Smooth muscle cell (in vitro differentiated cells): ENCODE measurements at regions not wholly inside any gene's neighbourhood (a gene's known extent, or its start where the extent isn't known, plus 50 kb on each side); places are given as distances from the start of the nearest gene placed in this dataset.

Experiments used
- DNase-seq: peaks from one replicate; lab custom pipeline; 2025; ENCODE audit not compliant: unreplicated experiment; lab: John Stamatoyannopoulos, UW
- H2AFZ ChIP-seq: fragments of 200-600 bp; sonication (generic); 2 replicates; pipeline ENCODE4 v1.6.0; 2016; ENCODE audit warnings: antibody characterized with exemption, low read depth, mild to moderate bottlenecking
- H3F3A ChIP-seq: fragments of 200-600 bp; sonication (generic); 2 replicates; pipeline ENCODE4 v1.6.0; 2017; ENCODE audit warnings: antibody characterized with exemption, low read depth
- H3K27ac ChIP-seq: fragments of 200-600 bp; sonication (generic); 2 replicates; pipeline ENCODE4 v1.5.1; 2016; ENCODE audit warnings: low read depth, mild to moderate bottlenecking
- H3K27me3 ChIP-seq: fragments of 200-600 bp; sonication (generic); 2 replicates; pipeline ENCODE4 v1.6.1; 2016; ENCODE audit warnings: low read depth, mild to moderate bottlenecking
- H3K36me3 ChIP-seq: fragments of 200-600 bp; sonication (generic); 2 replicates; pipeline ENCODE4 v1.5.1; 2016; ENCODE audit warnings: low read depth
- H3K4me1 ChIP-seq: fragments of 200-600 bp; sonication (generic); 2 replicates; pipeline ENCODE4 v1.5.1; 2016; ENCODE audit warnings: low read depth
- H3K4me2 ChIP-seq: fragments of 200-600 bp; sonication (generic); 2 replicates; pipeline ENCODE4 v1.6.0; 2016; ENCODE audit warnings: mild to moderate bottlenecking
- H3K4me3 ChIP-seq: fragments of 200-600 bp; sonication (generic); 2 replicates; pipeline ENCODE4 v1.5.1; 2016; ENCODE audit warnings: mild to moderate bottlenecking
- H3K79me2 ChIP-seq: fragments of 200-600 bp; sonication (generic); 2 replicates; pipeline ENCODE4 v1.6.0; 2016; ENCODE audit warnings: low read depth, mild to moderate bottlenecking
- H3K9ac ChIP-seq: fragments of 200-600 bp; sonication (generic); 2 replicates; pipeline ENCODE4 v1.6.0; 2016; ENCODE audit warnings: low read depth
- H3K9me3 ChIP-seq: fragments of 200-600 bp; sonication (generic); replicated peaks from 2 replicates; pipeline ENCODE4 v1.5.1; 2016; ENCODE audit warnings: low read depth
- H4K20me1 ChIP-seq: fragments of 200-600 bp; sonication (generic); 2 replicates; pipeline ENCODE4 v1.6.0; 2016; ENCODE audit warnings: low read depth
- WGBS: methylation state at CpG from one replicate; pipeline ENCODE4 v1.1.7; 2016; ENCODE audit warnings: low lambda C conversion rate; 5-methylcytosine and 5-hydroxymethylcytosine counted together
- TF ChIP-seq, protein P1 (sequence below): fragments of 200-600 bp; sonication (generic); IDR thresholded peaks from 2 replicates; pipeline ENCODE4 v1.5.1; 2017; ENCODE audit warnings: borderline replicate concordance, mild to moderate bottlenecking, antibody characterized with exemption; ENCODE audit not compliant: insufficient read depth, poor library complexity, severe bottlenecking

GRCh38 chr18:46399303-46399702 is 257.7 kb downstream of the LOXHD1 start:
- H3K27me3 ChIP-seq = peaks cover 15% of the 10 kb centered on the region
- no peak overlapping the region for H3K4me3 ChIP-seq
- H3K9ac ChIP-seq = no peak overlapping the region
- H2AFZ ChIP-seq = no peak overlapping the region
- H3K4me2 ChIP-seq = no peak overlapping the region
- peaks cover 5% of the 10 kb centered on the region for H3F3A ChIP-seq
- WGBS = 85% methylated on average over 11 of the region's 11 CpGs
- H3K4me1 ChIP-seq = peaks cover 4% of the 10 kb centered on the region
- H3K9me3 ChIP-seq = no peaks in the 10 kb centered on the region
- DNase-seq = no peak
- TF ChIP-seq, protein P1, sequence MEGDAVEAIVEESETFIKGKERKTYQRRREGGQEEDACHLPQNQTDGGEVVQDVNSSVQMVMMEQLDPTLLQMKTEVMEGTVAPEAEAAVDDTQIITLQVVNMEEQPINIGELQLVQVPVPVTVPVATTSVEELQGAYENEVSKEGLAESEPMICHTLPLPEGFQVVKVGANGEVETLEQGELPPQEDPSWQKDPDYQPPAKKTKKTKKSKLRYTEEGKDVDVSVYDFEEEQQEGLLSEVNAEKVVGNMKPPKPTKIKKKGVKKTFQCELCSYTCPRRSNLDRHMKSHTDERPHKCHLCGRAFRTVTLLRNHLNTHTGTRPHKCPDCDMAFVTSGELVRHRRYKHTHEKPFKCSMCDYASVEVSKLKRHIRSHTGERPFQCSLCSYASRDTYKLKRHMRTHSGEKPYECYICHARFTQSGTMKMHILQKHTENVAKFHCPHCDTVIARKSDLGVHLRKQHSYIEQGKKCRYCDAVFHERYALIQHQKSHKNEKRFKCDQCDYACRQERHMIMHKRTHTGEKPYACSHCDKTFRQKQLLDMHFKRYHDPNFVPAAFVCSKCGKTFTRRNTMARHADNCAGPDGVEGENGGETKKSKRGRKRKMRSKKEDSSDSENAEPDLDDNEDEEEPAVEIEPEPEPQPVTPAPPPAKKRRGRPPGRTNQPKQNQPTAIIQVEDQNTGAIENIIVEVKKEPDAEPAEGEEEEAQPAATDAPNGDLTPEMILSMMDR = no peak
- H4K20me1 ChIP-seq = peaks cover 6% of the 10 kb centered on the region
- H3K36me3 ChIP-seq = no peaks in the 10 kb centered on the region
- no peaks in the 10 kb centered on the region for H3K79me2 ChIP-seq
- no peak overlapping the region for H3K27ac ChIP-seq

GRCh38 chr18:46400449-46400848 is 256.6 kb downstream of the LOXHD1 start:
- H3K4me1 ChIP-seq = peaks cover 4% of the 10 kb centered on the region
- no peaks in the 10 kb centered on the region for H3K79me2 ChIP-seq
- peaks cover 5% of the 10 kb centered on the region for H3F3A ChIP-seq
- TF ChIP-seq, protein P1 = no peak
- no peak overlapping the region for H3K27ac ChIP-seq
- H4K20me1 ChIP-seq = peaks cover 6% of the 10 kb centered on the region
- no peak for DNase-seq
- H3K36me3 ChIP-seq = no peaks in the 10 kb centered on the region
- H3K27me3 ChIP-seq = peaks cover 11% of the 10 kb centered on the region
- H3K4me2 ChIP-seq = no peak overlapping the region
- H3K9me3 ChIP-seq = no peaks in the 10 kb centered on the region
- H2AFZ ChIP-seq = no peak overlapping the region
- no peak overlapping the region for H3K4me3 ChIP-seq
- H3K9ac ChIP-seq = no peak overlapping the region
- WGBS = 94% methylated on average over 8 of the region's 8 CpGs

GRCh38 chr18:46401486-46402070 is 255.4 kb downstream of the LOXHD1 start:
- 43% methylated on average over 7 of the region's 7 CpGs for WGBS

More at GRCh38 chr18:46401486-46402070, 255.4 kb downstream of the LOXHD1 start:
- peaks cover 5% of the 10 kb centered on the region for H3F3A ChIP-seq
- no peaks in the 10 kb centered on the region for H3K36me3 ChIP-seq
- H3K4me1 ChIP-seq = peaks cover 4% of the 10 kb centered on the region
- H3K9me3 ChIP-seq = no peaks in the 10 kb centered on the region
- H2AFZ ChIP-seq = no peak overlapping the region
- H3K27me3 ChIP-seq = peaks cover 4% of the 10 kb centered on the region
- no peak for DNase-seq
- H3K4me2 ChIP-seq = peak overlapping the region; percentile 41
- H3K79me2 ChIP-seq = no peaks in the 10 kb centered on the region
- H3K9ac ChIP-seq = no peak overlapping the region
- H4K20me1 ChIP-seq = peaks cover 6% of the 10 kb centered on the region
- TF ChIP-seq, protein P1 = no peak
- no peak overlapping the region for H3K27ac ChIP-seq
- no peak overlapping the region for H3K4me3 ChIP-seq
